Breast epithelium (tissue), 3 donors: ENCODE measurements at regions not wholly inside any gene's neighbourhood (a gene's known extent, or its start where the extent isn't known, plus 50 kb on each side); places are given as distances from the start of the nearest gene placed in this dataset.

Experiments used
- POLR2AphosphoS5 ChIP-seq, 3 donors: sonication (generic); formaldehyde crosslinking; IDR thresholded peaks; one replicate each; pipeline ENCODE4 v1.6.1; 2017; ENCODE audit warnings: antibody characterized with exemption in 3 of 3
- TF ChIP-seq, protein P1 (sequence below), 3 donors: fragments of 450-650 bp; IDR thresholded peaks; one replicate each; pipeline ENCODE4 v1.5.1; 2016 to 2017; ENCODE audit warnings: antibody characterized with exemption in 3 of 3, mild to moderate bottlenecking in 3 of 3, moderate library complexity in 3 of 3

DNA sequence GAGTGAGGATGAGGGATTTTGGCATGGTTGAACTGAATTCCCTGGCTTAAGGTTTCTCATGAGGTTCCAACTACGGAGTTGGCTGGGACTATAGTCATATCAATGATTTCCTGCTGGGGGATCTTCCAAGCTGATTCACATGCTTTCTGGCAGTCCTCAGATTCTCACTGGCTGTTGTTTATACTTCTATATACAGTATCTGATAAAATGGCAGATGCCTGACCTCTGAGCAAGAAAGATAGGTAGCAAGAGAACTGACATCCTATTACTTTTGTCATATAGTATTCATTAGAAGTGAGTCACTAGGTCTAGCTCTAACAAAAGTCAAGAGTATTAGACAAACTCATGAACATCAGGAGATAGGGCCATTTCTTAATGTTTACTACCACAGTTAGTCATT is 440.9 kb upstream of the EDIL3 start:
- TF ChIP-seq, protein P1, sequence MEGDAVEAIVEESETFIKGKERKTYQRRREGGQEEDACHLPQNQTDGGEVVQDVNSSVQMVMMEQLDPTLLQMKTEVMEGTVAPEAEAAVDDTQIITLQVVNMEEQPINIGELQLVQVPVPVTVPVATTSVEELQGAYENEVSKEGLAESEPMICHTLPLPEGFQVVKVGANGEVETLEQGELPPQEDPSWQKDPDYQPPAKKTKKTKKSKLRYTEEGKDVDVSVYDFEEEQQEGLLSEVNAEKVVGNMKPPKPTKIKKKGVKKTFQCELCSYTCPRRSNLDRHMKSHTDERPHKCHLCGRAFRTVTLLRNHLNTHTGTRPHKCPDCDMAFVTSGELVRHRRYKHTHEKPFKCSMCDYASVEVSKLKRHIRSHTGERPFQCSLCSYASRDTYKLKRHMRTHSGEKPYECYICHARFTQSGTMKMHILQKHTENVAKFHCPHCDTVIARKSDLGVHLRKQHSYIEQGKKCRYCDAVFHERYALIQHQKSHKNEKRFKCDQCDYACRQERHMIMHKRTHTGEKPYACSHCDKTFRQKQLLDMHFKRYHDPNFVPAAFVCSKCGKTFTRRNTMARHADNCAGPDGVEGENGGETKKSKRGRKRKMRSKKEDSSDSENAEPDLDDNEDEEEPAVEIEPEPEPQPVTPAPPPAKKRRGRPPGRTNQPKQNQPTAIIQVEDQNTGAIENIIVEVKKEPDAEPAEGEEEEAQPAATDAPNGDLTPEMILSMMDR (IDR thresholded peaks at IDR 0.05), result no peak
- TF ChIP-seq POLR2AphosphoS5 (IDR thresholded peaks at IDR 0.05), result no peak
